Endothelial cell of umbilical vein (primary cell): ENCODE measurements at regions not wholly inside any gene's neighbourhood (a gene's known extent, or its start where the extent isn't known, plus 50 kb on each side); places are given as distances from the start of the nearest gene placed in this dataset.

ENCODE experiments used
- BruUV-seq: library from RNA; stranded (reverse); fragments of 400-500 nt; replicated peaks from 2 replicates; lab custom pipeline; 2021; lab: Mats Ljungman, UMichigan
- CTCF ChIA-PET: fragments of 300-600, 350-600 bp; sonication (Branson Sonifier 250); formaldehyde crosslinking; loops from one replicate; lab custom pipeline; 2021; ENCODE audit warnings: antibody characterized with exemption, inconsistent platforms; lab: Charles Lee
- POLR2A ChIA-PET: fragments of 300-600, 350-600 bp; sonication (Branson Sonifier 250); formaldehyde crosslinking; loops from one replicate; lab custom pipeline; 2021; ENCODE audit warnings: antibody characterized with exemption, inconsistent platforms; lab: Charles Lee
- DNase-seq: peaks from one replicate; pipeline ENCODE4 v3.0.0-alpha.2; 2011; ENCODE audit warnings: low read depth, low spot score
- FAIRE-seq: peaks from 2 replicates; lab custom pipeline; 2011; peaks lifted over from hg19 to GRCh38; lab: Jason Lieb, UNC
- H2AFZ ChIP-seq: 2 replicates; pipeline ENCODE4 v1.6.0; 2012; ENCODE audit warnings: low read depth, low read length, control low read depth, inconsistent platforms
- H3K27ac ChIP-seq: 2 replicates; pipeline ENCODE4 v1.5.1; 2011; ENCODE audit warnings: low read depth, mild to moderate bottlenecking, control low read depth, low read length, moderate library complexity; ENCODE audit not compliant: insufficient read depth
- H3K27me3 ChIP-seq, 2 experiments: 2 replicates each; pipeline versions ENCODE4 v1.6.0 to v1.6.1; 2011; ENCODE audit warnings: low read length in 2 of 2, mixed read lengths in 1 of 2; ENCODE audit not compliant: control insufficient read depth in 2 of 2, insufficient read depth in 2 of 2
- H3K36me3 ChIP-seq, 2 experiments: 2 replicates in 1 of 2; 3 replicates in 1 of 2; pipeline ENCODE4 v1.5.1; 2011; ENCODE audit warnings: low read length in 2 of 2, mild to moderate bottlenecking in 1 of 2, moderate library complexity in 1 of 2; ENCODE audit not compliant: control insufficient read depth in 2 of 2, insufficient read depth in 2 of 2; ENCODE audit errors: extremely low read depth in 1 of 2
- H3K4me1 ChIP-seq: 3 replicates; pipeline ENCODE4 v1.5.1; 2011; ENCODE audit warnings: mild to moderate bottlenecking, low read length; ENCODE audit not compliant: control insufficient read depth, insufficient read depth; ENCODE audit errors: extremely low read depth
- H3K4me2 ChIP-seq: 2 replicates; pipeline ENCODE4 v1.6.1; 2011; ENCODE audit warnings: low read length, control low read depth, mixed read lengths; ENCODE audit not compliant: insufficient read depth
- H3K4me3 ChIP-seq, 3 experiments: fragments of 200-600 bp in 1 of 3; sonication (generic), shearing (Covaris generic) in 1 of 3; replicated peaks in 1 of 3; 2 replicates each; pipeline ENCODE4 v1.5.1; 2011 to 2016; ENCODE audit warnings: control low read depth in 3 of 3, low read length in 3 of 3, mild to moderate bottlenecking in 2 of 3, inconsistent platforms in 1 of 3, low read depth in 1 of 3, moderate library complexity in 1 of 3; ENCODE audit not compliant: insufficient read depth in 1 of 3
- H3K79me2 ChIP-seq: 2 replicates; pipeline ENCODE4 v1.6.0; 2012; ENCODE audit warnings: low read length, inconsistent platforms; ENCODE audit not compliant: control insufficient read depth, insufficient read depth
- H3K9ac ChIP-seq: replicated peaks from 2 replicates; pipeline ENCODE3; 2011; ENCODE audit warnings: low read length, control low read depth; ENCODE audit not compliant: insufficient read depth; ENCODE audit errors: extremely low read depth
- H3K9me1 ChIP-seq: replicated peaks from 3 replicates; pipeline ENCODE4 v1.6.0; 2011; ENCODE audit warnings: mild to moderate bottlenecking, low read length; ENCODE audit not compliant: control insufficient read depth, insufficient read depth; ENCODE audit errors: extremely low read depth
- H3K9me3 ChIP-seq: replicated peaks from 2 replicates; pipeline ENCODE4 v1.5.1; 2012; ENCODE audit warnings: low read length, inconsistent platforms; ENCODE audit not compliant: control insufficient read depth, insufficient read depth
- H4K20me1 ChIP-seq: replicated peaks from 2 replicates; pipeline ENCODE3; 2011; ENCODE audit warnings: mild to moderate bottlenecking, low read length; ENCODE audit not compliant: control insufficient read depth, insufficient read depth; ENCODE audit errors: extremely low read depth
- EZH2 ChIP-seq: IDR thresholded peaks from 2 replicates; pipeline ENCODE4 v1.6.1; 2012; ENCODE audit warnings: borderline replicate concordance, low read depth, mild to moderate bottlenecking, moderate library complexity, low read length, inconsistent platforms; ENCODE audit not compliant: severe bottlenecking
- FOS ChIP-seq: IDR thresholded peaks from 2 replicates; pipeline ENCODE4 v1.6.1; 2011; ENCODE audit warnings: mild to moderate bottlenecking, low read length, moderate library complexity, borderline replicate concordance; ENCODE audit not compliant: insufficient read depth
- GATA2 ChIP-seq: IDR thresholded peaks from 2 replicates; pipeline ENCODE4 v1.7.0; 2011; ENCODE audit warnings: low read depth, mild to moderate bottlenecking, moderate library complexity, mixed read lengths, low read length; ENCODE audit not compliant: insufficient read length, insufficient read depth
- JUN ChIP-seq: IDR thresholded peaks from 2 replicates; pipeline ENCODE4 v1.6.1; 2011; ENCODE audit warnings: borderline replicate concordance, low read depth; ENCODE audit not compliant: insufficient read length, insufficient read depth
- MYC ChIP-seq: IDR thresholded peaks from one replicate; pipeline ENCODE4 v1.6.1; 2011; ENCODE audit warnings: mild to moderate bottlenecking, low read depth, low read length
- POLR2A ChIP-seq: IDR thresholded peaks from 2 replicates; pipeline ENCODE4 v1.6.1; 2012; ENCODE audit warnings: low read depth, mild to moderate bottlenecking, control low read depth, low read length
- POLR2AphosphoS5 ChIP-seq: IDR thresholded peaks from 2 replicates; pipeline ENCODE4 v1.6.1; 2012; ENCODE audit warnings: low read depth, mild to moderate bottlenecking, control low read depth, low read length, moderate library complexity; ENCODE audit not compliant: insufficient read depth
- dilution Hi-C: fragments of 300-500 bp; cut with MboI; formaldehyde crosslinking; loops from one replicate; pipeline ENCODE4 v1.15.0; 2019; ENCODE audit warnings: low sequenced_read_pairs; ENCODE audit not compliant: extremely low pct_ligation_motif_present
- intact Hi-C: fragments of 100-400 bp; cut with micrococcal nuclease; formaldehyde crosslinking; loops from one replicate; pipeline ENCODE4 v1.10.0; 2022
- TF ChIP-seq, protein P1 (sequence below), 2 donors: IDR thresholded peaks; 1 replicate in 1 of 2; 2 replicates in 1 of 2; pipeline ENCODE4 v1.5.1; 2011; ENCODE audit warnings: low read length in 2 of 2, mild to moderate bottlenecking in 2 of 2, moderate library complexity in 2 of 2, control low read depth in 1 of 2, inconsistent platforms in 1 of 2, low read depth in 1 of 2; ENCODE audit not compliant: insufficient read depth in 1 of 2; ENCODE audit errors: extremely low read depth in 1 of 2
- TF ChIP-seq, protein P2 (sequence below): IDR thresholded peaks from 2 replicates; pipeline ENCODE4 v1.6.1; 2011; ENCODE audit not compliant: insufficient read depth, insufficient read length

DNA sequence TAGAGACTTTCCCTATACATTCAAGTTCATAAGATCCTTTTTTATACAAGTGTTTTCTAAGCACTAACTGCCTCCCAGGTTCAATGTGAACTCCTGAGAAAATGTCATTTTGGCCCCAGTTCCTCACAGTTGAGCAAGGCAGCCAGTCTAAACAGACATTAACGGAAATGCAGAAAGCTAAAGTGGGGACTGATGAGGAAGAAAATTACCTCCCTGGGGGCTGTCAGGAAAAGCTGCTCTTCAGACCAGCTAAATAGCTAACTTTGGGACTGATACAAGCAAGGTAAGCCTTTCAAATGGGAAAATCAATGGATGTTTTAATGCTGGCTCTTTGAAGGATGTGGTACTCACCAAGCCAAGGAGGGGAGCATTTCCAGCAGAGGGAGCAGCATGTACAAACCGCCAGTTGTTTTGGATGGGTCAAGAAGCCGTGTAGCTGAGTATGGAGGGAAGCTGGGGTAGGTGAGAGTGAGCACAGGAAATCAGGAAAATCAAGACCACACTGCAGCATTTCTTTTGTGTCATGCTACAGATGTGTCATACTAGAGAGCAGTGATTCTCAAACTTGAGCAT lies 180.8 kb upstream of the CHD6 start:
- H3K9me1 ChIP-seq = no peaks in the 10 kb centered on the region
- H3K4me2 ChIP-seq = no peak overlapping the region
- dilution Hi-C loops (no loop called here), intact Hi-C loops (no loop called here)
- no peak overlapping the region for H3K4me3 ChIP-seq
- H3K27ac ChIP-seq = no peak overlapping the region
- FAIRE-seq (no peak), DNase-seq (no peak)
- no peaks in the 10 kb centered on the region for H3K27me3 ChIP-seq
- no TSS peak for BruUV-seq
- no peaks in the 10 kb centered on the region for H3K9me3 ChIP-seq
- no peaks in the 10 kb centered on the region for H3K4me1 ChIP-seq
- ChIA-PET CTCF (no interaction called here), POLR2A (no interaction called here)
- no peaks in the 10 kb centered on the region for H4K20me1 ChIP-seq
- no peaks in the 10 kb centered on the region for H3K79me2 ChIP-seq
- H3K9ac ChIP-seq = no peak overlapping the region
- H2AFZ ChIP-seq = no peak overlapping the region
- TF ChIP-seq EZH2 = no peak
- no peak for TF ChIP-seq POLR2AphosphoS5
- TF ChIP-seq, protein P1, sequence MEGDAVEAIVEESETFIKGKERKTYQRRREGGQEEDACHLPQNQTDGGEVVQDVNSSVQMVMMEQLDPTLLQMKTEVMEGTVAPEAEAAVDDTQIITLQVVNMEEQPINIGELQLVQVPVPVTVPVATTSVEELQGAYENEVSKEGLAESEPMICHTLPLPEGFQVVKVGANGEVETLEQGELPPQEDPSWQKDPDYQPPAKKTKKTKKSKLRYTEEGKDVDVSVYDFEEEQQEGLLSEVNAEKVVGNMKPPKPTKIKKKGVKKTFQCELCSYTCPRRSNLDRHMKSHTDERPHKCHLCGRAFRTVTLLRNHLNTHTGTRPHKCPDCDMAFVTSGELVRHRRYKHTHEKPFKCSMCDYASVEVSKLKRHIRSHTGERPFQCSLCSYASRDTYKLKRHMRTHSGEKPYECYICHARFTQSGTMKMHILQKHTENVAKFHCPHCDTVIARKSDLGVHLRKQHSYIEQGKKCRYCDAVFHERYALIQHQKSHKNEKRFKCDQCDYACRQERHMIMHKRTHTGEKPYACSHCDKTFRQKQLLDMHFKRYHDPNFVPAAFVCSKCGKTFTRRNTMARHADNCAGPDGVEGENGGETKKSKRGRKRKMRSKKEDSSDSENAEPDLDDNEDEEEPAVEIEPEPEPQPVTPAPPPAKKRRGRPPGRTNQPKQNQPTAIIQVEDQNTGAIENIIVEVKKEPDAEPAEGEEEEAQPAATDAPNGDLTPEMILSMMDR (IDR thresholded peaks at IDR 0.05; ENCODE audit: extremely low read depth in 1 of 2, insufficient read depth in 1 of 2, low read depth in 1 of 2, low read length in 2 of 2) = no peak
- TF ChIP-seq, protein P2, sequence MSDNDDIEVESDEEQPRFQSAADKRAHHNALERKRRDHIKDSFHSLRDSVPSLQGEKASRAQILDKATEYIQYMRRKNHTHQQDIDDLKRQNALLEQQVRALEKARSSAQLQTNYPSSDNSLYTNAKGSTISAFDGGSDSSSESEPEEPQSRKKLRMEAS = no peak
- no peak for TF ChIP-seq FOS
- TF ChIP-seq JUN = no peak
- TF ChIP-seq MYC = no peak
- no peak for TF ChIP-seq POLR2A
- no peak for TF ChIP-seq GATA2
- H3K36me3 ChIP-seq = no peaks in the 10 kb centered on the region
